ENCODE measurements at regions not wholly inside any gene's neighbourhood (a gene's known extent, or its start where the extent isn't known, plus 50 kb on each side); places are given as distances from the start of the nearest gene placed in this dataset.
A peak's percentile ranks its signal among the peaks of the same experiment; 100 is the strongest.
"Not testable (repeated sequence)": the region's sequence is repeated elsewhere in the genome, so short reads cannot be mapped to it uniquely, and the experiment has no call there.

- H3K27ac ChIP-seq; H3K36me3 ChIP-seq; H3K9me3 ChIP-seq (replicated peaks); DNase-seq (ENCODE audit: low read depth in 1 of 2, low spot score in 2 of 2); H3K4me1 ChIP-seq (replicated peaks); H3K4me3 ChIP-seq; H3K27me3 ChIP-seq (replicated peaks): not testable (repeated sequence)
Observed at GRCh38 chr22:16463472-16463871, 129.1 kb downstream of the CCT8L2 start.

- not testable (repeated sequence) for H3K4me3 ChIP-seq; H3K27me3 ChIP-seq (replicated peaks); H3K9me3 ChIP-seq (replicated peaks); H3K27ac ChIP-seq; H3K36me3 ChIP-seq; H3K4me1 ChIP-seq (replicated peaks); DNase-seq (ENCODE audit: low read depth in 1 of 2, low spot score in 2 of 2)
Observed at GRCh38 chr22:16447451-16447850, 145.2 kb downstream of the CCT8L2 start.

GRCh38 chr22:16446755-16447440 lies 145.7 kb downstream of the CCT8L2 start:
- H3K4me1 ChIP-seq (replicated peaks); H3K27me3 ChIP-seq (replicated peaks); H3K9me3 ChIP-seq (replicated peaks); H3K36me3 ChIP-seq; H3K27ac ChIP-seq; DNase-seq (ENCODE audit: low read depth in 1 of 2, low spot score in 2 of 2); H3K4me3 ChIP-seq: not testable (repeated sequence)

- not testable (repeated sequence) for H3K4me1 ChIP-seq (replicated peaks); H3K27ac ChIP-seq; DNase-seq (ENCODE audit: low read depth in 1 of 2, low spot score in 2 of 2); H3K36me3 ChIP-seq; H3K9me3 ChIP-seq (replicated peaks); H3K27me3 ChIP-seq (replicated peaks); H3K4me3 ChIP-seq
Observed at GRCh38 chr22:16441014-16441413, 151.6 kb downstream of the CCT8L2 start.

- H3K27ac ChIP-seq; H3K36me3 ChIP-seq; H3K4me3 ChIP-seq; H3K27me3 ChIP-seq (replicated peaks); H3K4me1 ChIP-seq (replicated peaks); H3K9me3 ChIP-seq (replicated peaks): not testable (repeated sequence)
- peak in 1 of 2 experiments; percentile 38 for DNase-seq (ENCODE audit: low read depth in 1 of 2, low spot score in 2 of 2)
Observed at GRCh38 chr22:16423476-16423875, 169.1 kb downstream of the CCT8L2 start.

- H3K36me3 ChIP-seq; H3K27ac ChIP-seq; H3K4me1 ChIP-seq (replicated peaks); H3K9me3 ChIP-seq (replicated peaks); H3K4me3 ChIP-seq; H3K27me3 ChIP-seq (replicated peaks); DNase-seq (ENCODE audit: low read depth in 1 of 2, low spot score in 2 of 2): not testable (repeated sequence)
Observed at GRCh38 chr22:16417498-16417897, 175.1 kb downstream of the CCT8L2 start.

- H3K27me3 ChIP-seq (replicated peaks); H3K27ac ChIP-seq; H3K4me3 ChIP-seq; H3K9me3 ChIP-seq (replicated peaks); DNase-seq (ENCODE audit: low read depth in 1 of 2, low spot score in 2 of 2); H3K4me1 ChIP-seq (replicated peaks); H3K36me3 ChIP-seq: not testable (repeated sequence)
Observed at GRCh38 chr22:16404639-16405038, 188.0 kb downstream of the CCT8L2 start.

GRCh38 chr22:16403661-16404060 lies 188.9 kb downstream of the CCT8L2 start:
- not testable (repeated sequence) for H3K4me1 ChIP-seq (replicated peaks); H3K27ac ChIP-seq; H3K4me3 ChIP-seq; H3K36me3 ChIP-seq; DNase-seq (ENCODE audit: low read depth in 1 of 2, low spot score in 2 of 2); H3K9me3 ChIP-seq (replicated peaks); H3K27me3 ChIP-seq (replicated peaks)

- H3K27ac ChIP-seq; H3K36me3 ChIP-seq; DNase-seq (ENCODE audit: low read depth in 1 of 2, low spot score in 2 of 2); H3K4me1 ChIP-seq (replicated peaks); H3K9me3 ChIP-seq (replicated peaks); H3K27me3 ChIP-seq (replicated peaks); H3K4me3 ChIP-seq: not testable (repeated sequence)
Observed at GRCh38 chr22:16402874-16403399, 189.7 kb downstream of the CCT8L2 start.

GRCh38 chr22:16393476-16393875 lies 199.1 kb downstream of the CCT8L2 start:
- H3K27ac ChIP-seq; H3K4me3 ChIP-seq; H3K9me3 ChIP-seq (replicated peaks); H3K4me1 ChIP-seq (replicated peaks); H3K27me3 ChIP-seq (replicated peaks); DNase-seq (ENCODE audit: low read depth in 1 of 2, low spot score in 2 of 2); H3K36me3 ChIP-seq: not testable (repeated sequence)

GRCh38 chr22:16391417-16391930 lies 201.1 kb downstream of the CCT8L2 start:
- not testable (repeated sequence) for H3K27ac ChIP-seq; H3K36me3 ChIP-seq; H3K9me3 ChIP-seq (replicated peaks); H3K4me1 ChIP-seq (replicated peaks); H3K27me3 ChIP-seq (replicated peaks); H3K4me3 ChIP-seq; DNase-seq (ENCODE audit: low read depth in 1 of 2, low spot score in 2 of 2)

- not testable (repeated sequence) for H3K4me3 ChIP-seq
Observed at GRCh38 chr22:16390541-16391217, 201.9 kb downstream of the CCT8L2 start.

GRCh38 chr22:16390046-16390445 lies 202.6 kb downstream of the CCT8L2 start:
- H3K36me3 ChIP-seq; H3K4me3 ChIP-seq; H3K27ac ChIP-seq; H3K9me3 ChIP-seq (replicated peaks); H3K4me1 ChIP-seq (replicated peaks); H3K27me3 ChIP-seq (replicated peaks); DNase-seq (ENCODE audit: low read depth in 1 of 2, low spot score in 2 of 2): not testable (repeated sequence)

More at GRCh38 chr22:16390541-16391217, 201.9 kb downstream of the CCT8L2 start:
- DNase-seq (ENCODE audit: low read depth in 1 of 2, low spot score in 2 of 2); H3K9me3 ChIP-seq (replicated peaks); H3K27me3 ChIP-seq (replicated peaks); H3K27ac ChIP-seq; H3K36me3 ChIP-seq; H3K4me1 ChIP-seq (replicated peaks): not testable (repeated sequence)

- not testable (repeated sequence) for H3K4me1 ChIP-seq (replicated peaks); DNase-seq (ENCODE audit: low read depth in 1 of 2, low spot score in 2 of 2); H3K27me3 ChIP-seq (replicated peaks); H3K4me3 ChIP-seq; H3K9me3 ChIP-seq (replicated peaks); H3K27ac ChIP-seq; H3K36me3 ChIP-seq
Observed at GRCh38 chr22:16389256-16389655, 203.4 kb downstream of the CCT8L2 start.

All from SJSA1 (cell line).